GM18508 (cell line): ENCODE measurements at regions not wholly inside any gene's neighbourhood (a gene's known extent, or its start where the extent isn't known, plus 50 kb on each side); places are given as distances from the start of the nearest gene placed in this dataset.

Source experiments
- ATAC-seq: cut with Tn5 transposase; IDR thresholded peaks from one replicate; pipeline ENCODE4 v1.9.1; 2021; ENCODE audit warnings: moderate number of reproducible peaks; ENCODE audit not compliant: insufficient read depth, unreplicated experiment

DNA sequence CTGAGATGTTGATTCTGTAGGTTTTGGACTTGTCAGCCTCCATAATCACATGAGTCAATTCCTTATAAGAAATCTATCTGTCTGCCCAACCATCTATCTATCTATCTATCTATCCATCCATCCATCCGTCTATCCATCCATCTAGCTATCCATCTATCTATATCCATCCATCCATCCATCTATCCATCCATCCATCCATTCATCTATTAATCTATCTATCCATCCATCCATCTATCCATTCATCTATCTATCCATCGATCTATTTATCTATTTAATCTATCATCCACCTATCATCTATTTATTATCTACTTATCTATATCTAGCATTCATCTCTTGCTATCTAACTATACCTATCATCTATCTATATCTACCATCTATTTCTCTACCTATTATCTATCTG is 357.2 kb upstream of the ZNF507 start:
- ATAC-seq, result no peak

DNA sequence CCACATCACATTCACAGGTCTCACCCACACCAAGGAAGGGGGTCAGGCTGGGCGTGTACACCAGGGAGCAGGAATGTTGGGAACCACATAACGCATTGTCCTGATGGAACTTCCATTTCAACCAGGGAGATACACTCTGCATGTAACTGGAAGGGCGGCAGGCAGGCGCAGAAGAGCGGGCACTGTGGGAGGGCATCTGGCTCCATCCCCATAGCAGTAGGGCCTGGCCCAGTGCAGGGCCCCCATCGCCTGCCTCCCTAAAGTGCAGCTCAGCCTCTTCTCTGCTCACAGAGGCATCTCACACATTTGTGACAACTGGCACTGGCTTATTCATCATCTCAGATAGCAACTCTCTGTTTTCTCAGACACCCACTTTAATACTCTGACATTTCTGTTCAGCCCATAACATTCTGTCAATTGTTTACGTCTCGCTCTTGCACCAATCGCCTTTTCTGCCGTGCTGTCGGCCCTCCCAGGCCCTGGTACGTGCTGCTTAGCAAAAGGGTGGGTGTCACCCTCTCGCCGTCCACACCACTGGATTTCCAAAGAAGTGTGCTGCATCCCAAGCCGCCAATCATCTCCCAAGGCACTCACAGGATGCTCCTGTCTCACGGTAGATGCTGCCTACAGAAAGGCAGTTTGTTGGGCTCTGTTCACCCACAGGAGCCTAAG is 353.3 kb upstream of the ZNF507 start:
- ATAC-seq, result no peak

- ATAC-seq, result no peak
Observed at GRCh38 chr19:31992750-31993149, 352.7 kb upstream of the ZNF507 start.

DNA sequence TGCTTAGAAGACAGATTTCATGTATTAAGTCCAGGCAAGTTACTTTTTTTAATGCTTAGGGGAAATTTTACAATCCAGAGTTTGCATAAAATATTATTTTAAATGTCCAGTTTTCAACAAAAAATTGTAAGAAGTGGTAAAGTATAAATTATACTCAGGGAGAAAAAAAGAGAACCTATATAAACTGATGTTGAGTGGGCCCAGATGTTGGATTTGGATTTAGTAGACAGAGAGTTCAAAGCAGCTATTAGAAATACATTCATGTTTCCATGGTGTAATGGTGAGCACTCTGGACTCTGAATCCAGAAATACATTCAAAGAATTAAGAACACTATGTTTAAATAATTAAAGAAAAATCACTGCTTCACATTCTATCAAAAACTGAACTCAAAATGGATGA is 349.9 kb upstream of the ZNF507 start:
- no peak for ATAC-seq

GRCh38 chr19:32010071-32010470 is 335.3 kb upstream of the ZNF507 start:
- no peak for ATAC-seq

- no peak for ATAC-seq
Observed at GRCh38 chr19:32012206-32012605, 333.2 kb upstream of the ZNF507 start.

GRCh38 chr19:32012886-32013631 is 332.4 kb upstream of the ZNF507 start:
- ATAC-seq, result no peak

DNA sequence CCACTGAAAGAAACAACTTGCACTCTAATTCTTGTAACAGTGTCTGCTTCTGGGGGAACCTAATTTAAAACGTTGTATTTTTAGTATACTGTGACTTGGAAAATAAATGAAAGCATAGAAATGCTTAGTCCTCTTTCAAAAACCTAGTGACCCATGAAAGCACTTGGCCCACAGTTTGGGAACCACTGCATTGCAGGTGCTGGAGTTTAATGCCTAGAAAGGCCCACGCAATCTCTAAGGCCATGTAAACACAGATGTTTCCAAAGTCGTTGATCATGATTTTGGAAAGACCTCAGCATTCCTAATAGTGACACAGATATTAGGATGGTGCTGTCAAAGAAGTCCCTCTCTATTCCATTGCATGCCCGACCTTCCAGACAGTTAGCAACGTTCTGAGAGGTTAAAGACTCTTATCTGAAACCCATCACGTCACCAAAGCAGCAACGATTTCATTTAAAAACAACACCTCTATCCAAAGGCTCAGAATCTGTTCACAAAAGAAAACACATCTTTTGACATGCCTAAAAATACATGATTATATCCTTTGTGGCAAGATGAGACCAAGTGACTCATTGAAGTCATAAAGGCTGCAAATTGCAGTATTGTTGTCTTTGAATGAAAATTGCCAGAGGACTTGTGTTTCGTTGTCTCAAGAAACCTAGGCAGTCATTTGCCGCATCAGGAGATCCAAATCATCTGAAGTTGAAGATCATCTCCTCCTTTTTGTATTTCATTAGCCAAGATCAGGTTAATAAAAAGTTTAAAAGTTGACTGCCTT is 328.0 kb upstream of the ZNF507 start:
- ATAC-seq, result no peak

DNA sequence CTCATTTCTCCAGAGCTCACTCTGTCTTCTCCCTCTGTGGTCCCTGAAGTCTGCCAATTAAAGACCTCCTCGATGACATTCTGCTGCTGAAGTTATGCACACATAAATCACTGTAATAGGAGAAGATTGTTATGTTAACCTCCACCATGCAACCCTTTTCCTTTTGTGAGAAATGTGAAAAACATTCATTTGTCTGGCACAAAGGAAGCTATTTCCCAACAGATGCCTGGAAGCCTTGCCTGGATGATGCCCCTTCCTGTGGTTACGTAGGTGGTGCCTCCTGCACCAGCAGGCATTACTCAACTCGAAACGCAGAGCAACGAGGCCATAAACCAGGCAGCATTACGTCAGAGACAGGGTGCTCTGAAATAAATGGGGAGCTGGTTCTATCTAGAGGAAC is 327.4 kb upstream of the ZNF507 start:
- no peak for ATAC-seq

- ATAC-seq, result no peak
Observed at GRCh38 chr19:32020538-32020937, 324.9 kb upstream of the ZNF507 start.

DNA sequence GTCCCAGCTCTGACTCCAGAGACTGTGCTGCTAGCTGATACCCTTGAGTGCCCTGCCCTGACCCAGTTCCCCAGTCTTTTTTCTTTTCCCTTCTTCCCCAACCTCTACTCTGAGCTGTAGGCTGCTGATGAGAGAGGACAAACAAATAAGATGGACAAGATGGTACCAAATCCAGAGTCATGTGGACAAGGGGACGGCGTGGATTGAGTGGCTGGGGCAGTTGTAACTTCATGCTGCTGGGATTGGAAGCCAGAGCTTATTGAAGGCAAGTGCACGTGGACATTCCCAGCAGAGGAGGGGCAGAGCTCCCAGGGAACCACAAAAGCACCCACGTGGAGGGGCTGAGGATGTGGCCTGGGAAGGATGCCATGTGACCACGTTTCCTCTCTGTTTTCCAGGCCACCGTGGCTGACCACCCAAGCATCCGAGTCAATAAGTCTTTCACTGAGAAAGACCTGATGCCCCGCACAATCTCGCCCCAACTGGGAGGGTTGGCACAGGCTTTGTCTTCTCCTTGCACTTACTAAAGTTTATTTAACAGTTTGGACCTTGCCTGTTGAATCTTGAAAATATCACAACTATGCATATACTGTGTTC is 323.3 kb upstream of the ZNF507 start:
- no peak for ATAC-seq

GRCh38 chr19:32022731-32023563 is 322.5 kb upstream of the ZNF507 start:
- ATAC-seq, result no peak

DNA sequence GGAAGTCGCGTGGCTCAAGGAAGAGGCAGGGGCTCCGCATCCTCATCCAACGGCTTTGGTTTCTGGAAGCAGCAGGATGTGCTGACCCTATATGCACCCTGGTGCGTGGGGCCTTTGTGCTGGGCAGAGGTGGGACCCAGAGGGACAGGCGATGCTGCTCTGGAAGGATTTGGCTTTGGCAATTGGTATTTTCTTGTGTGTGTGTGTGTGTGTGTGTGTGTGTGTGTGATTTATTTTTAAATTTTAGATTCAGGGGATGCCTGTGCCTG is 321.9 kb upstream of the ZNF507 start:
- no peak for ATAC-seq

- ATAC-seq, result no peak
Observed at GRCh38 chr19:32029235-32029634, 316.2 kb upstream of the ZNF507 start.

- ATAC-seq, result no peak
Observed at GRCh38 chr19:32032561-32032960, 312.8 kb upstream of the ZNF507 start.

GRCh38 chr19:32035626-32036025 is 309.8 kb upstream of the ZNF507 start:
- no peak for ATAC-seq

GRCh38 chr19:32038021-32038920 is 307.1 kb upstream of the ZNF507 start:
- ATAC-seq, result no peak

- ATAC-seq, result no peak
Observed at GRCh38 chr19:32038961-32039360, 306.4 kb upstream of the ZNF507 start.

DNA sequence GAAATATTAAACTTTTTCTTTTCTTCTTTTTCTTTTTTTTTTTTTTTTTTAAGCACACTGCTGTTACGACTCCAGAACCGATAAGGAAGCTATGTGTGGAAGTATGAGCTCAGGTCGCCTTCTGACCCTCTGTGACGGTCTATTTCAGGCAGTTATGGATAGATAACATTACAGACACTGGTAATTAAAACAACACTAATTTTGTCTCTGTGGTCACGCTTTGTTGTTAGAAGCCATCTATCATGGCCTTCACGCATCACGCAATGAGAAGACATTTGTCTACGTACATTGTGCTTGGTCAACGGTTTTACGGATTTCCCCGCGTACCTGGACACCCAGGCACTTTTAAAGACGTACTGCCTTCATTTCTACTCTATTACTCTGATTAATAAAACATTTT is 306.0 kb upstream of the ZNF507 start:
- ATAC-seq, result no peak
